Stomach (tissue), 8 donors: ENCODE measurements at regions not wholly inside any gene's neighbourhood (a gene's known extent, or its start where the extent isn't known, plus 50 kb on each side); places are given as distances from the start of the nearest gene placed in this dataset.

Experiments
- DNase-seq, 2 donors: peaks; one replicate each; pipeline versions ENCODE4 v3.0.0 to v3.0.0-alpha.2; 2013 to 2019
- H3K27ac ChIP-seq, 5 donors: fragments of 200-600 bp in 4 of 5; sonication (generic) in 4 of 5; one replicate each; pipeline ENCODE4 v1.5.1; 2013 to 2019; ENCODE audit warnings: mild to moderate bottlenecking in 1 of 5, moderate library complexity in 1 of 5
- H3K27me3 ChIP-seq, 3 donors: fragments of 200-600 bp; sonication (generic); one replicate each; pipeline ENCODE4 v1.5.1; 2017 to 2019; ENCODE audit warnings: mixed run types in 1 of 3
- H3K36me3 ChIP-seq, 4 donors: fragments of 200-600 bp; sonication (generic); 1 replicate in 3 of 4; 2 replicates in 1 of 4; pipeline ENCODE4 v1.5.1; 2016 to 2019
- H3K4me1 ChIP-seq, 4 donors: fragments of 200-600 bp; sonication (generic); one replicate each; pipeline ENCODE4 v1.5.1; 2016 to 2019
- H3K4me3 ChIP-seq, 4 donors: fragments of 200-600 bp; sonication (generic) in 3 of 4; one replicate each; pipeline ENCODE4 v1.5.1; 2016 to 2019; ENCODE audit warnings: mild to moderate bottlenecking in 1 of 4
- H3K9me3 ChIP-seq, 4 donors: fragments of 200-600 bp; sonication (generic); one replicate each; pipeline ENCODE4 v1.5.1; 2016 to 2019
- EP300 ChIP-seq: sonication (generic); formaldehyde crosslinking; IDR thresholded peaks from one replicate; pipeline ENCODE4 v1.6.1; 2017; ENCODE audit warnings: antibody characterized with exemption
- POLR2A ChIP-seq, 4 donors: fragments of 450-650 bp; IDR thresholded peaks; one replicate each; pipeline ENCODE4 v1.6.1; 2016; ENCODE audit warnings: antibody characterized with exemption in 4 of 4, control low read depth in 2 of 4, mild to moderate bottlenecking in 1 of 4, moderate library complexity in 1 of 4
- POLR2AphosphoS5 ChIP-seq, 3 donors: sonication (generic); formaldehyde crosslinking; IDR thresholded peaks; one replicate each; pipeline ENCODE4 v1.6.1; 2016; ENCODE audit warnings: antibody characterized with exemption in 3 of 3
- WGBS, 5 donors: extraction: QIAGEN DNeasy Blood & Tissue Kit in 3 of 5; methylation state at CpG; one replicate each; pipeline versions ENCODE4 v1.1.5 to v1.1.7; 2013 to 2018; 5-methylcytosine and 5-hydroxymethylcytosine counted together
- intact Hi-C: fragments of 100-400 bp; cut with DNase I; formaldehyde crosslinking; loops from one replicate; pipeline ENCODE4 v1.15.1; 2023; ENCODE audit warnings: low total_unique reads
- TF ChIP-seq, protein P1 (sequence below), 7 experiments: fragments of 450-650 bp in 4 of 7; fragments of 200-600 bp in 3 of 7; sonication (generic) in 3 of 7; IDR thresholded peaks; one replicate each; pipeline ENCODE4 v1.5.1; 2016 to 2019; ENCODE audit warnings: antibody characterized with exemption in 7 of 7, control low read depth in 2 of 7, mild to moderate bottlenecking in 1 of 7
- donor health status: healthy with polysubstance abuse.
- donor health status: Bipolar disorder and iron deficiency.
- donor health status: healthy.

GRCh38 chr4:54493862-54494261, 163.9 kb upstream of the KIT start:
- WGBS, 5 donors = 79 to 89% (median 80%) methylated on average over 3 of the region's 3 CpGs
- no peak for DNase-seq
- TF ChIP-seq, protein P1, sequence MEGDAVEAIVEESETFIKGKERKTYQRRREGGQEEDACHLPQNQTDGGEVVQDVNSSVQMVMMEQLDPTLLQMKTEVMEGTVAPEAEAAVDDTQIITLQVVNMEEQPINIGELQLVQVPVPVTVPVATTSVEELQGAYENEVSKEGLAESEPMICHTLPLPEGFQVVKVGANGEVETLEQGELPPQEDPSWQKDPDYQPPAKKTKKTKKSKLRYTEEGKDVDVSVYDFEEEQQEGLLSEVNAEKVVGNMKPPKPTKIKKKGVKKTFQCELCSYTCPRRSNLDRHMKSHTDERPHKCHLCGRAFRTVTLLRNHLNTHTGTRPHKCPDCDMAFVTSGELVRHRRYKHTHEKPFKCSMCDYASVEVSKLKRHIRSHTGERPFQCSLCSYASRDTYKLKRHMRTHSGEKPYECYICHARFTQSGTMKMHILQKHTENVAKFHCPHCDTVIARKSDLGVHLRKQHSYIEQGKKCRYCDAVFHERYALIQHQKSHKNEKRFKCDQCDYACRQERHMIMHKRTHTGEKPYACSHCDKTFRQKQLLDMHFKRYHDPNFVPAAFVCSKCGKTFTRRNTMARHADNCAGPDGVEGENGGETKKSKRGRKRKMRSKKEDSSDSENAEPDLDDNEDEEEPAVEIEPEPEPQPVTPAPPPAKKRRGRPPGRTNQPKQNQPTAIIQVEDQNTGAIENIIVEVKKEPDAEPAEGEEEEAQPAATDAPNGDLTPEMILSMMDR (IDR thresholded peaks at IDR 0.05) = no peak
- no peak for TF ChIP-seq EP300
- TF ChIP-seq POLR2AphosphoS5 (IDR thresholded peaks at IDR 0.05) = no peak
- TF ChIP-seq POLR2A (IDR thresholded peaks at IDR 0.05) = no peak

GRCh38 chr4:54495091-54495490, 162.7 kb upstream of the KIT start:
- Histone ChIP-seq H3K9me3 (no peaks in the 10 kb centered on the region), H3K36me3 (no peaks in the 10 kb centered on the region), H3K4me1 (no peaks in the 10 kb centered on the region), H3K27ac (no peak overlapping the region), H3K27me3 (no peaks in the 10 kb centered on the region), H3K4me3 (no peak overlapping the region)
- intact Hi-C loops = no loop called here
- DNase-seq = no peak
- TF ChIP-seq POLR2A (IDR thresholded peaks at IDR 0.05) = no peak
- no peak for TF ChIP-seq EP300
- TF ChIP-seq, protein P1 (IDR thresholded peaks at IDR 0.05) = no peak
- TF ChIP-seq POLR2AphosphoS5 (IDR thresholded peaks at IDR 0.05) = no peak
- WGBS, 5 donors = 77 to 89% (median 85%) methylated on average over 7 of the region's 7 CpGs

More at GRCh38 chr4:54493862-54494261, 163.9 kb upstream of the KIT start:
- Histone ChIP-seq H3K36me3 (no peaks in the 10 kb centered on the region), H3K9me3 (no peaks in the 10 kb centered on the region), H3K4me3 (no peak overlapping the region), H3K4me1 (no peaks in the 10 kb centered on the region), H3K27me3 (no peaks in the 10 kb centered on the region), H3K27ac (no peak overlapping the region)
- intact Hi-C loops = no loop called here

GRCh38 chr4:54495641-54496040, 162.1 kb upstream of the KIT start:
- TF ChIP-seq POLR2AphosphoS5 (IDR thresholded peaks at IDR 0.05) (no peak), EP300 (no peak), POLR2A (IDR thresholded peaks at IDR 0.05) (no peak)
- H3K36me3 ChIP-seq = no peaks in the 10 kb centered on the region

GRCh38 chr4:54496412-54496811, 161.3 kb upstream of the KIT start:
- Histone ChIP-seq H3K36me3 (no peaks in the 10 kb centered on the region), H3K9me3 (no peaks in the 10 kb centered on the region), H3K27ac (no peak overlapping the region), H3K27me3 (no peaks in the 10 kb centered on the region), H3K4me3 (no peak overlapping the region), H3K4me1 (no peaks in the 10 kb centered on the region)
- DNase-seq = peak in 1 of 2 donors; percentile 6
- 58 to 77% (median 70%) methylated on average over 5 of the region's 5 CpGs for WGBS, 5 donors
- intact Hi-C loops = no loop called here
- TF ChIP-seq POLR2A (IDR thresholded peaks at IDR 0.05) = no peak
- TF ChIP-seq, protein P1 (IDR thresholded peaks at IDR 0.05) = no peak
- no peak for TF ChIP-seq EP300
- TF ChIP-seq POLR2AphosphoS5 (IDR thresholded peaks at IDR 0.05) = no peak

More at GRCh38 chr4:54495641-54496040, 162.1 kb upstream of the KIT start:
- H3K27ac ChIP-seq = no peak overlapping the region
- no peaks in the 10 kb centered on the region for H3K9me3 ChIP-seq
- WGBS, 5 donors = 88 to 98% (median 91%) methylated on average over 3 of the region's 3 CpGs
- H3K27me3 ChIP-seq = no peaks in the 10 kb centered on the region
- H3K4me1 ChIP-seq = no peaks in the 10 kb centered on the region
- DNase-seq = no peak
- intact Hi-C loops = no loop called here
- no peak overlapping the region for H3K4me3 ChIP-seq

DNA sequence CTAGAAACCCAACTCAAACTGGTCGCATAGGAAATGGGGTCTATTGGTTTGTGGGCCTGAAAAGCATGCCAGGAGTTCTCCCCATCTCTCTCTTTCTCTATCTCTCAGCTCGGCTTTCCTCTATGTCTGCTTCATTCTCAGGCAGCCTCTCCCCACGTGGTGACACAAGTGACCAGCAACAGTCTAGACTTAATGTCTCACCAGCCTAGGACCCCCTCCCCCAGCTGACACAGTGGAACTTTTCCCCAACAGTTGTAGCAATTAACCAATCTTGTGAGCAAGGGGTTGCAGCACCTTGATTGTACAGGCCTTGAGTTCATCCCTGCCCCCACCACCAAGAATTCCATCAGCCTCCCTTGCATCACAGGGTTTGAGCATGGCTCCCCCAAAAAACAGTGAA, 159.8 kb upstream of the KIT start:
- H3K27ac ChIP-seq = no peak overlapping the region
- 42 to 59% (median 51%) methylated on average over 3 of the region's 3 CpGs for WGBS, 5 donors
- TF ChIP-seq EP300 = no peak
- TF ChIP-seq POLR2AphosphoS5 (IDR thresholded peaks at IDR 0.05) = no peak
- TF ChIP-seq POLR2A (IDR thresholded peaks at IDR 0.05) = no peak
- TF ChIP-seq, protein P1 (IDR thresholded peaks at IDR 0.05) = no peak

More for the DNA sequence above, 159.8 kb upstream of the KIT start:
- intact Hi-C loops = no loop called here
- DNase-seq = no peak
- Histone ChIP-seq H3K4me3 (no peak overlapping the region), H3K27me3 (no peaks in the 10 kb centered on the region), H3K9me3 (no peaks in the 10 kb centered on the region), H3K4me1 (no peaks in the 10 kb centered on the region), H3K36me3 (no peaks in the 10 kb centered on the region)
